ENCODE measurements at regions not wholly inside any gene's neighbourhood (a gene's known extent, or its start where the extent isn't known, plus 50 kb on each side); places are given as distances from the start of the nearest gene placed in this dataset.

DNA sequence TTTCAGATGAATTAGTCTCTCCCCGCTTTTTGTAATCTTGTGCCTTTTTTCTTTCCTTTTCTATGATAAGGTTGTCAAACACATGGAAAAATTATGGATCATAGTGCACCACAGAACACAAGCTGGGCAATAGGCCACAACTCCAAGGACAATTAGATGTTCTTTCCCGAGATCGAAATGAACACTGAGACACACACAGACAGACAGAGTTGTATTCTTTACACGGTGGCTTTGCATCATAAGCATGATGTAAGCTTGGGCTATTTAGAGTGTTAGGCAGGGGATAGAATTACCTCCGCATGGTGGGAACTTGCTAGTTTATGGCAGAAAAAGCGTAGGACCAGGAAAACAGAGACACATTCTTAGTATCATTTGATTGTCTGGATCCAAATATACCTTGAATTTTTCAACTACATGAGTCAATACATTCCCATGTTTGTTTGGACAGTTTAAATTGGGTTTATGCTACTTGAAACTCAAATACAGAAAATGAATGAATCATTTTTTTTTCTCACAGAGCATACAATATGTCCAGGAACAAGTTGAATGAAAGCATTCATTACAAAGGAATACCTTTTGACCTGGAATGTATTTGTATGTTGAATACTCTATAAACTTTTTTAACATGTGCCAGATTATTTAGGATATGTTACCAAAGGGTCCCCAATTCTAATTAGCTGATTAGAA, 1611.5 kb upstream of the TMEFF2 start:
- DNase-seq = no peak

DNA sequence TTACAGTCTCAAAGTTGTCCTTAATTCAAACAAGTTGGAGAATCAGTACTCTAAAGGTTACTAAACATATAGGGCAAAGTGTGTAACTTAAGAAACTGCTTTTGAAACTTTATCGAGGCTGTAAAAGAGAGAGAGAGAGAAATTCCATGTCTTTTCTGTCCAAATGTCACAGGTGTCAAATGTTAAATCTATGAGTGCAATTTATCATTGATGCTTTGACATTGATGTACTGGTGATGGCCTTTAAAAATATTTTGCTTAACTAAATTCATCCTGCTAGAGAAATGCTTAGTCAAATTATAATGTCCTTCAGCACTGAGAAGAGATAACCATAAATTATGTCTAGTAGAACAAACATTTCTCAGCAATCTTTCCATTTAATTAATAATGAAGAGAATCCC, 1602.1 kb upstream of the TMEFF2 start:
- DNase-seq = no peak

DNA sequence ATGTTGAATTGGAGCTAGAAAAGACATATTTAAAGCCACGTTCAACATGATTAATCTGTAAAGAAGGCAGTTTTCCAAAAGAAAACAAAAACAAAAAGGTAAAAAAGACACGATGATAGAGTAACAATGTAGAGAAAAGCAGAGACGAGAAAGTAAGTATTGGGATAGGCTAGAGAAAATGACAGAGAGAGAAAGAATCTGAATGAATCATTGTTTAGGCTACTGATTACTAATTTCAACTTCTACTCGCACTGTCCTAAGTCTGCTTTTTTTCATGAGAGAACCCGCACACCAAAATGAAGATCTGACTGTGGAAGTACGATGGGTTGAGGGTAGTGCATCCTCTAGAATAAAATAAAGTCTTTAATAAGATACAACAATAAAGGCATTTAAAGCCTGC, 1599.2 kb upstream of the TMEFF2 start:
- DNase-seq = no peak

DNA sequence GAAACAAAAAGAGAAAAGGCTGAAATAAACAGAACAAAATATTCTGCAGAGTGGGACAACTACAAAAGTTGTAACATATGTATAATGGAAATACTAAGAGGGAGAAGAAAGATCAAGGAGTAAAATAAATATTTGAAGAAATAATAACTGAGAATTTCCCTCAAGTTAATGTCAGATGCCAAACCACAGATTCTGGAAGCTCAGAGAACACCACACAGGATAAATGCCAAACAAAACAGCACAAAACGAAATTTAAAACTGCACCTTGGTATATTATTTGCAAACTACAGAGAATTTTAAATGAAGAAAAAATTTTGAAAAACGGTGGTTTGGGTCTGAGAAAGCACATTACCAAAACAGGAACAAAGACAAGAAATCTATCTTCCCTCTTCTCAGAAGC, 1588.9 kb upstream of the TMEFF2 start:
- DNase-seq = no peak

DNA sequence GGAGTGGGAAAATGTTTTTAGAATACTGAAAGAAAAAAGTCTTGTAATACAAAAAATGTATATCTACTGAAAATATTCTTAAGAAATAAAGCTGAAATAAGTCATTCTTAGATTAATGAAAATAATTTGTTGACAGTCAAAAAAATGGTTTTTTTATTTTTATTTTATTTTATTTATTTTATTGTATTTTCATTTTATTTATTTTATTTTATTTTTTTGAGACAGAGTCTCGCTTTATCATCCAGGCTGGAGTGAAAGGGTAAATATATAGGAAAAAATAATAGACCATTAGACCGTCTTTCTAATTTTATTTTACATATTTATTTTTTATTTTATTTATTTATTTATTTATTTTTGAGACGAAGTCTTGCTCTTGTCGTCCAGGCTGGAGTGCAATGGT, 1583.6 kb upstream of the TMEFF2 start:
- no peak for DNase-seq

DNA sequence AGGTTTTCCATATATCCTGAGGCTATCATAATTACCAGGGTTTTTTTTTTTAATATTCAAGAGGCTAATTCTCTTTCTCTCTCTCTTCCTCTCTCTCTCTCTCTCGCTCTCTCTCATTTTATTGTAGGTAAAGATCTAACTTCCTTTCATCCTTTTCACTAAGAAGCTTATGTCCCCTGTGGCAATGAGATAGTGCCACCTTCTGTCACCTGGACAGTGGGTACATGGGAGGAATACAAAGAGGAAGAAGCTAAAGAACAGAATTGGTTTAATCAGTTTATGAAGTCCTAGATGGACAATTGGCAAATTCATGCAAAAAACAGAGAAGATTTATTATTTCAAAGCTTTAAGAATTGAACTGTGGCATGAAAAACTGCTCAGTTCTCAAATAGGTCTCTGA, 1582.3 kb upstream of the TMEFF2 start:
- DNase-seq = no peak

DNA sequence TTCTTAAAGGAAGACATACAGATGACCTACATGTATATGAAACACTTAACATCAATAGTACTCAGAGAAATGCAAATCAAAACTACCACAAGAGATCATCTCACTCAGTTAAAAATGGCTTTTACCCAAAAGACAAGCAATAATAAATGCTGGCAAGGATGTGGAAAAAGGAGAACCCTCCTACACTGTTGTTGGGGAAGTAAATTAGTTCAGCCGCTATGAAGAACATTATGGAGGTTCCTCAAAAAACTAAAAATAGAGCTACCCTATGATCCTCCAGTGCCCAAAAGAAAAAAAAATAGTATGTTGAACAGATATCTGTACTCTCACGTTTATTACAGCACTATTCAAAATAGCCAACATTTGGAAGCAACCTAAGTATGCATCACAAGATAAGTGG, 1579.4 kb upstream of the TMEFF2 start:
- DNase-seq = peak; percentile 10 to 12

DNA sequence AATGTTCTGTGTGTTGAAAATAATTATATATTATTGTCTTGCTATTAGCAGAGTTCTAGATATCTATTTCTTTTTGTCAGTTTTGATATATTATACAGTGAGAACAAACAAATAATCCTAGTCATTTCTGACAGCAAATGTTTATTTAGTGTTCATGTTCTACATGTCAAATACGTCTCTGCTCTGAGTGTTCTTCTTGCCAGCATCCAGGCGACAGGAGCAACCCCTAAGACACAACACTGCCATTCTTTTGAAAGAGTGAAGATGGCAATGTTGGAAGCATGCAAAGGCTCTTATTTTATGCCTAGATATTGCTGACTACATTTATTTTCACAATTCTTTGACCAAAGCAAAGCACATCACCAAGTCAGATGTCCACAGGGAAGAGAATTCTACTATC, 1556.6 kb upstream of the TMEFF2 start:
- no peak for DNase-seq

DNA sequence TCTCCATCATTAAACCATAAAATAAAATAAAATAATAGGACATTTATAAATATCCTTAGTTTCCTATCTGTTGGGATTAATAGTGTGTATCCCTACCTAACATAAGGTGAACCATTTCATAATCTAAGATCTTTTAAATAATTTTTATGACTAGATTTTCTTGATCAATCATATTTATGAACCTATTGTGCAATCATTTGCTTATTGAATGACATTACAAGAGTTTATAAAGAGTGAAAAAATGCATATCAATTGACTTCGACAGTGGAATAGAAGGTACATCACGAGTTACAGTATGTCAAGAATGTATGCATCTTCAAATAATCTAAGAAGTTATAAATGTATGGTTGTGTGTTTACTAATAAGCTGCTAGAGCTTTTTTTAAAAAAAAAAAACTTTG, 1554.8 kb upstream of the TMEFF2 start:
- no peak for DNase-seq

DNA sequence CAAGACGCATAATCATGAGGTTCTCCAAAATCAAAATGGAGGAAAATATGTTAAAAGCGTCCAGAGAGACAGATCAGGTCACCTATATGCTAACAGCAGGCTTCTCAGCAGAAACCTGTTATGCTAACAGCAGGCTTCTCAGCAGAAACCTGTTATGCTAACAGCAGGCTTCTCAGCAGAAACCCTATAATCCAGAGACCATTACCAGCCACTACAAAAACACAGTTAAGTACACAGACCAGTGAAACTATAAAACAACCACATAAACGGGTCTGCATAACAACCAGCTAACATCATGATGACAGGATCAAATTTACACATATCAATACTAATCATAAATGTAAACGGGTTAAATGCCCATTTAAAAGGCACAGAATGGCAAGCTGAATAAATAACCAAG, 1548.4 kb upstream of the TMEFF2 start:
- no peak for DNase-seq

DNA sequence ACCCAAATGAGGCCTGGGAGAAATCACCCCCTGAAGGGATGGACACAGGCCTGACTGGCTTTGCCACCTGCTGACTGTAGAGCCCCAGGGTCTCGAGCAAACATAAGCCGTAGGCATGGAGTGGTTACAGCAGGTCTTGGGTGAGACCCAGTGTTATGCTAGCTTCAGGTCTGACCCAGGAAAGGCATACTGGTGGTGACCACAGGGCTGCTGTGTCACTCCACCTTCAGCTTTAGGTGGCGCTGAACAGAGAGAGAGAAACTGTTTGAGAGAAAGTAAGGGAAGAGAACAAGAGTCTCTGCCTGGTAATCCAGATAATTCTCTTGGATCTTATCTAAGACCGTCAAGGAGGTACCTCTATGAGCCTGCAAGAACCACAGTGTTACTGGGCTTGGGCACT, 1544.2 kb upstream of the TMEFF2 start:
- no peak for DNase-seq

DNA sequence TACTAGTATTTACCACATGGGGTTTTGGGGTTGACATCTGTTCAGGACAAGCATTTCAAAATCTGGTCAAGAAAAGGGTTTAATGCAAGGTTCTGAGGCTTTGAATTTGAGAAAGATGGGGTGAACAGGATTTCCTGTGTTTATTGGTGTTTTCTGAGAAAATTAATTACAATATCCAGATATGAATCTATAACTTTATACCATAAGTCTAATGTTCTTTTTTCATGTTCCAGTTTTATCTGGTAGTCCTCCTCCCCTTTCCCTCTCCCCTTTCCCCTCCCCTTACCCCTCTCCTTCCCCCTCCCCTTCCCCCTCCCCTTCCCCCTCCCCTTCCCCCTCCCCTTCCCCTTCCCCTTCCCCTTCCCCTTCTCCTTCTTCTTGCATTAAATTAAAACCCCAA, 1518.2 kb upstream of the TMEFF2 start:
- DNase-seq = no peak

DNA sequence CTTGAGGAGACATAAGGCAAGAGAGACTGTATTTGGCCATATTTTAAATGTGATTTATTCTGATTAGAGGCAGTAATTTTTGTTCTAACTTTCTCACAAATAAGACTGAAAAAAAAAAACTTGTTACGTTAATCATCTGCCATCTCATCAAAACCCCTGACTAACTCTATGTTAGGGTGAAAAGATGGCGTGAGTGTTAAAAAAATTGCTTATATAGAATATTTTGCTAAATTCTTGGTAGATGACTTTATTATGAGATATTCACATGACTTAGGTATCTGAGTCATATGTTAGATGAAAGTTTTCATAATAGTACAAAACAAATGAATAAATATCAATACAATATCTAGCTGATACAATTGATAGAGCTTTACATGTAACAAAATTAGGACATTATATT, 1508.7 kb upstream of the TMEFF2 start:
- no peak for DNase-seq

DNA sequence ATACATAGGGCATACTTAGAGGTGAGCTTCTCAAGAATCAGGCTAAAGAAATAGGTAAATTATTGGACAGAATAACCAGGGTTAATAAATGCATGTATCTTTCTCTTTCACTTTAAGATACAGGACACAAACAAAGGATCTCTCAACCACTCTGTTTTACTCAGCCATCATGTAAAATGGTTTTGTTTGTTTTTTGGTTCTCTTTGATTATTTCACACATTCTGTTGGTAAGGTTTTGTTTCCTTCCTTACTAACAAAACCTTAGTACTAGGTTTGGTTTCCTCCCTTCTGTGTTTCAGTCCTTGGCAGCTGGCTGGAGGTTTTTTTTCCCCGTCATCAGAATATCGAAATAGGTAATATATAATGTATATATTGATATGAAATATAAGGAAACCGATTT, 1506.8 kb upstream of the TMEFF2 start:
- DNase-seq = no peak

DNA sequence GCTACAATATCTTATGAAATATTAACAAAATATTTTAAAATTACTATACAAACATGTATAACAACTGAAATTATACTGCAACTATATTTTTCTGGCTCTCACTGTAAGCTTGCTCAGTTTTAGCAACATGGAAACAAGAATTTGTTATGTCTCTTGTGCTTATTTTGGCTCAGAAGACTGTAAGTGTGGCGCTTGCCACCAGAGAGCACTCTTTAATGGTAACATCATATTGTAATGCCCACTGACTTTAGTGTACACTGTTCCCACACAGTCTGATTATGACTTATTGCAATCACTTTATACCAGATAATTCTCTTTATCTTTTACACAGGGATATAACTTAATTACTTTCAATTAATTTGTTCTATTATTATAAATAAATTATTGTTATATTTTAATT, 1500.6 kb upstream of the TMEFF2 start:
- no peak for DNase-seq

DNA sequence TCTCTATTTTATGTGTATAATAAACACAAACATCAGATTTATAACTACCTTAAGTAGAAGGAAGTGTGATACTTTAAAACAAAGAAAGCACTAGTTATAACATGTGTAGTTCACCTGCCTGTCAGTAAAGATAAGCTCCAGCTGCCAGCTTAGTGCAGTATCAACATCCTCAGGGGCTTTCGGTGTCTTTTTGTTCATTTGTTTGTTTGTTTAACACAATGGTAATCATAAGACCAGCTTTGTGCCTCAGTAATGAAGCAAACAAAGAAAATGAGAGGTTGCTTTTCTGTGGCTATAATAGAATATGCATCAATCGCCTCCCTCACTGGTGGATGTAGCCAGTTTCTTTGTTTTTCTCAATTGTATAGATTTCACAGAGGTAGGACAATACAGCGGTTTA, 1499.0 kb upstream of the TMEFF2 start:
- no peak for DNase-seq

DNA sequence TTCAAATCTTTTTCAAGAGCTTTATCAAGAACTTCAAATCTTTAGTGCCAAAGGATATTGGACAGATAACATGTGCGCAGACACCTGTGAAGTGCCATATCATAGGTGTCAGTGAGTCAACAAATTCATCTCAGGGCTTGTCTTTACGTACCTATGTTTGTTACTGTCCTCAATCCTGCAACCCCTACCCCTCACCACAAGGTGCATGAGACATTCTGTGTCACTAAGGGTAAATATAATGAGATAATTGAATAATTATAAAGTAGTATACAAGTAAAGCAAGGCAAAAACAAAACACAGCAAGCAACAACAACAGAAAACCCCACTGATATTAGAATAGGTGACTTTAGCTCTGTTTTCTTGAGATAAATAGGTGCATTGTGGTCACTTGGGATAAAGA, 1495.8 kb upstream of the TMEFF2 start:
- DNase-seq = no peak

DNA sequence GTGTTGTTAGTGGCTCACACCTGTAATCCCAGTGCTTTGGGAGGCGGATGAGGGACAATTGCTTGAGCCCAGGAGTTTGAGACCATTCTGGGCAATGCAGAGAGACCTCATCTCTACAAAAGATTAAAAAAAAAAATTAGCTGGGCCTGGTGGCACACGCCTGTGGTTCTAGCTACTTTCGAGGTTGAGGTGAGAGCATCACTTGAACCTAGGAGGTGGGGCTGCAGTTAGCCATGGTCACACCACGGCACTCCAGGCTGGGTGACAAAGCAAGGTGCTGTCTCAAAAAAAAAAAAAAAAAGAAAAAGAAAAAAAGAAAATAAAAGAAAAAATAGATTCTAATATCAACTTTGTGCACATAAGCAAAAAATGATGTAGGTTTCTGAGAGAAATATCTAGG, 1492.5 kb upstream of the TMEFF2 start:
- DNase-seq = no peak

DNA sequence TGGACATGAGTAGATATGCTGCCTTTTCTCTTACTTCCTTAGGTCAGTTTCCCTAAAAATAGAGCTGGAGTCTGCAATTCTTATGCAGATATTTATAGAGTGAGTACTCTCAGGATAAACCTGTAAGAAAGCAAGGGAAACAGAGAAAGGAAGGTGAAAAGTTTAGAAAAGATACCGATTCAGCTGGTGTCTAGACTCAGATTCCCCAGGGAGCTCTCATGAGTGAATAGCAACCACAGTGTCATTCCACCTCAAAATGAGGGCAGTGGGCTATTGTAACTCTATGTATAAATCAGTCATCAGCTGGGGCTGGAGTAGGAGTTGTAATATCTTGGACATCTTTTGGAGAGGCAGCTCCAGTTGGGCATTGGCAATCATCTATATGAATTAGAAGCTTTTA, 1485.1 kb upstream of the TMEFF2 start:
- DNase-seq = no peak

DNA sequence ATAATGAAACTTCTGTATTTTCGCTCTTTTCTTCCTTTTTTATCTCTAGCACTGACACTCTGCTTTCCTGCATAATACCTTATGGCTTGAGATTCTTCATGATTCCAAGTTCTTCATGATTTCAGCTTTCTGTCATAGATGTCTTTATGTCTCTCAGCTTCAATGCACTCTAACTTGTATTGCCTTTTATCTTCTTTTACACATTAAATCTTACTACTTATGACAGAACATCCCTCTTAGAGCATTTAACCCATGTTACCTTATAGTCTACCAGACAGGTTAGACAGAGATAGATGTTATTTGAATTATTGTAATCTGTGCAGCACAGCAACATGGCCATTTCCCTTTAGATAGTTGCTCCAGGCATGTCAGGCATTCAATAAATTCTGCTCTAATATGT, 1475.7 kb upstream of the TMEFF2 start:
- no peak for DNase-seq

DNA sequence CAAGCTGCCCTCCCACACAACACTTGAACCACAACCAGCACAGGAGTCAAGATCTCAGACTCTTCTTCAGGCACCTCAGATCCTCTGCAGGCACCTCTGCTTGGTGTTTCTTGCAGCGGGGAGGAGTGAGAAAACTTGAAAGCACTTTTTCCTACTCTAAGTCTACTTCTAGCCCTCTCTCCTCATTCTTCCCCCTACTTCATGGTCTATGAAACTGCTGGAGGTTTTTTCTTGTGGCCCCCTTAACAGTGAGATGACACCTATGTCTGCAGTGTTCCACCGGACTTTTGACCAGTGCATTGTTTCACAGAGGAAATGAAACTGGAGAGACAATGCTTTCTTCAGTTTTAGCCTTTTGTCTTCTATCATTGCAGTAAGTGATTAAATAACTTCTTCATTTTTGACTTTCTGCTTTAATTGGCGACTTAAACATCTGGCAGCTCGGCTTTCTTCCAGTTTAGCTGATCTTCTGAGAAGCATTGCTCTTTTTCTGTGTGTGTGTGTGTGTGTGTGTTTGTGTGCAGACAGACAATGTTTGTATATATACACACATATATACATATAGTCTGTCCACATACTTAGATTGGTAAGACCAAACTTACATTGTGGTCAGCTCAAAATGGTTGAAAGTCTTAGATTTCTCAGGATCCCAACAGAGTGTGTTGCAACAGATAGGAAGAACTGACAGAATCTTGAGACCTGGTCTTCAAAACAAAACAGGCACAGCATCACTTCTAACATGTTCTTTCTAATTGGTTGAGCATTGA, 1474.0 kb upstream of the TMEFF2 start:
- no peak for DNase-seq

DNA sequence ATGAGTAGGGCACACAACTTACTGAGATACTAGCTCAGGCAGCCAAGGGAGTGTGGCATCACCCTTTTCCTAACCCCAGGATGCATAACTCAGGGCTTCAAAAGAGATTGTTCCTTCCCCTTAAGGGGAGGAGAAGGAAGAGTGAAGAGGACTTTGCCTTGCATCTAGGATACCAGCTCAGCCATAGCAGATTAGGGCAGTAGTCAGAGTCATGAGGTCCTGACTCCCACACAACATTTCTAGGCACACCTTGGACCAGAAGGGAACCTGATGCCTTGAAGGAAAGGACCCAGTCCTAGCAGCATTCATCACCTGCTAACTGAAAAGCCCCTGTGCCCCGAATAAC, 1433.2 kb upstream of the TMEFF2 start:
- DNase-seq = no peak

DNA sequence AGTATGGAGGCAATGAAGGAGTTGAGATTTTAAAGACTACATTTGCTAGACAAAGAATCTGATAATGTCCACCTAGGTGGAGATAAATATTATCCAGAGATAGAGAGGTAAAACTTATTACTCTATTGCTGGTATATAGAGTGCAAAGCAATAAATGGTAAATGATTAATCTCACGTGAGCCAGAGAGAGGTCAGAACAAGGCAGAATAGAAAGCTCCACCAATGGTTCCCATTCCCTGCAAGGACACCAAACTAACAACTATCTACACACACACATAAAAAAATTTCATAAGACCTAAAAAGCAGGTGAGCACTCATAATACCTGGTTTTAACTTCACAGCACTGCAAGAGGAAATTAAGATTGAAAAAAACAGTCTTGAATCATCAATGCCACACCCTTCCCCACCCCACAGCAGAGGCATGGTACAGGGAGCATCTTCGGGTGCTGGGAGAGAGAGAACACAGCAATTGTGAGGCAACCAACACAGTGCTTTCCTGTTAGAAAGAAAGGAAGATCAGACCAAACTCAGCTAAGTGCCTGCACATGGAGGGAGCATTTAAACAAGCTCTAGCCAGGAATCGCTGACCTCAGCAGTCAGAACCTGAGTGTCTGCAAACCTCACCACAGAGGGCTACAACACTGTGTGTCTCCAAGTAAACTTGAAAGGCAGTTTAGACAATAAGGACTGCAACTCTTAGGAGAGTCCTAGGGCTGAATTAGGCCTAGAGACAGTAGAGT, 1432.6 kb upstream of the TMEFF2 start:
- no peak for DNase-seq

DNA sequence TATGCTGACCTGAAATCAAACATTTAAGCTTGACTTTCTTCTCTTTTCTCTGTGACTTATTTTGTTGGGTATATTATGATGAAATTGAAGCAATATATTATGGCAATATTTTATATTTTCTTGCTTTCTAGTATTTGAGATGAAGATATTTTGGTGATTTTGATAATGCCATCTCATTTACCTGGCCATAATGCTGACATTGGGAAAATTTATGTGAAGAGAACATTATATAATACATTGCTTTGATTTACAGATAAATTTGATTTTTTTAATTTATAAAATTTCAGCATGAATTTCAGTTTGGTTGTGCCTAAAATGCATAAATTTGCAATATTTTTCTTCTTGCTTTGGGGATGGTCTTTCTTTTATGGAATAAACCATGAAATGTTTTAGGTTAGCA, 1413.7 kb upstream of the TMEFF2 start:
- no peak for DNase-seq
